Mesenchymal stem cell (in vitro differentiated cells and primary cell): ENCODE measurements at regions not wholly inside any gene's neighbourhood (a gene's known extent, or its start where the extent isn't known, plus 50 kb on each side); places are given as distances from the start of the nearest gene placed in this dataset.

ENCODE experiments used
- DNase-seq: peaks from one replicate; pipeline ENCODE4 v3.0.0-alpha.2; 2013
- H2AFZ ChIP-seq: one replicate; pipeline ENCODE4 v1.6.1; 2013; ENCODE audit warnings: low read depth, mild to moderate bottlenecking, control low read depth, inconsistent platforms, low read length, moderate library complexity
- H2AK5ac ChIP-seq: 2 replicates; pipeline ENCODE4 v1.6.1; 2013; ENCODE audit warnings: low read length, moderate library complexity, mild to moderate bottlenecking, inconsistent platforms; ENCODE audit not compliant: severe bottlenecking
- H2BK120ac ChIP-seq: one replicate; pipeline ENCODE4 v1.6.1; 2013; ENCODE audit warnings: low read depth, mild to moderate bottlenecking, inconsistent platforms, low read length, moderate library complexity
- H2BK12ac ChIP-seq, 2 experiments: one replicate each; pipeline ENCODE4 v1.6.1; 2013; ENCODE audit warnings: inconsistent platforms in 2 of 2, low read length in 2 of 2, mild to moderate bottlenecking in 2 of 2, moderate library complexity in 2 of 2, control low read depth in 1 of 2
- H2BK15ac ChIP-seq: one replicate; pipeline ENCODE4 v1.6.1; 2013; ENCODE audit warnings: mild to moderate bottlenecking, low read depth, inconsistent platforms; ENCODE audit not compliant: poor library complexity, severe bottlenecking
- H2BK5ac ChIP-seq: 2 replicates; pipeline ENCODE4 v1.6.1; 2013; ENCODE audit warnings: low read depth, mild to moderate bottlenecking, low read length, control low read depth, inconsistent platforms; ENCODE audit not compliant: poor library complexity, severe bottlenecking
- H3K14ac ChIP-seq, 2 experiments: one replicate each; pipeline ENCODE4 v1.6.1; 2013; ENCODE audit warnings: inconsistent platforms in 2 of 2, low read length in 2 of 2, control low read depth in 1 of 2, mild to moderate bottlenecking in 1 of 2, moderate library complexity in 1 of 2
- H3K18ac ChIP-seq, 2 experiments: one replicate each; pipeline ENCODE4 v1.6.1; 2013; ENCODE audit warnings: inconsistent platforms in 2 of 2, low read length in 2 of 2, control low read depth in 1 of 2, low read depth in 1 of 2, mild to moderate bottlenecking in 1 of 2
- H3K23ac ChIP-seq, 2 experiments: one replicate each; pipeline ENCODE4 v1.6.1; 2013; ENCODE audit warnings: inconsistent platforms in 2 of 2, low read length in 2 of 2, mild to moderate bottlenecking in 2 of 2, moderate library complexity in 2 of 2, control low read depth in 1 of 2
- H3K27ac ChIP-seq: 2 replicates; pipeline ENCODE4 v1.5.1; 2013; ENCODE audit warnings: mild to moderate bottlenecking, moderate library complexity, low read length, control low read depth, inconsistent platforms; ENCODE audit not compliant: poor library complexity, severe bottlenecking
- H3K27me3 ChIP-seq, 2 experiments: 2 replicates each; pipeline versions ENCODE4 v1.6.1 to v1.7.0; 2013; ENCODE audit warnings: low read length in 2 of 2, mild to moderate bottlenecking in 2 of 2, moderate library complexity in 2 of 2, control low read depth in 1 of 2, inconsistent platforms in 1 of 2; ENCODE audit not compliant: control insufficient read depth in 1 of 2, insufficient read depth in 1 of 2
- H3K36me3 ChIP-seq, 2 experiments: 2 replicates each; pipeline versions ENCODE4 v1.6.1 to v1.7.0; 2013; ENCODE audit warnings: low read length in 2 of 2, control low read depth in 1 of 2, inconsistent platforms in 1 of 2, low read depth in 1 of 2, mild to moderate bottlenecking in 1 of 2; ENCODE audit not compliant: insufficient read depth in 2 of 2, control insufficient read depth in 1 of 2
- H3K4ac ChIP-seq, 2 experiments: one replicate each; pipeline ENCODE4 v1.6.1; 2013; ENCODE audit warnings: inconsistent platforms in 2 of 2, low read length in 2 of 2, mild to moderate bottlenecking in 2 of 2, moderate library complexity in 2 of 2, control low read depth in 1 of 2, low read depth in 1 of 2
- H3K4me1 ChIP-seq: 2 replicates; pipeline ENCODE4 v1.6.1; 2013; ENCODE audit warnings: low read depth, low read length, control low read depth; ENCODE audit not compliant: control insufficient read depth, insufficient read depth
- H3K4me2 ChIP-seq: 2 replicates; pipeline ENCODE4 v1.6.1; 2013; ENCODE audit warnings: low read length, mild to moderate bottlenecking, inconsistent platforms; ENCODE audit not compliant: poor library complexity, severe bottlenecking
- H3K4me3 ChIP-seq, 2 experiments: 2 replicates each; pipeline versions ENCODE4 v1.5.1 to v1.7.0; 2013; ENCODE audit warnings: low read length in 2 of 2, mild to moderate bottlenecking in 2 of 2, control low read depth in 1 of 2, low read depth in 1 of 2; ENCODE audit not compliant: insufficient read depth in 1 of 2
- H3K79me1 ChIP-seq: replicated peaks from 2 replicates; pipeline ENCODE4 v1.6.1; 2013; ENCODE audit warnings: mild to moderate bottlenecking, control low read depth, low read length, inconsistent platforms; ENCODE audit not compliant: poor library complexity, severe bottlenecking
- H3K9ac ChIP-seq: 2 replicates; pipeline ENCODE4 v1.7.0; 2013; ENCODE audit warnings: mild to moderate bottlenecking, low read length, moderate library complexity
- H3K9me3 ChIP-seq: 2 replicates; pipeline ENCODE4 v1.7.0; 2013; ENCODE audit warnings: mild to moderate bottlenecking, low read length; ENCODE audit not compliant: control insufficient read depth
- H4K8ac ChIP-seq: one replicate; pipeline ENCODE4 v1.6.1; 2013; ENCODE audit warnings: inconsistent platforms, mild to moderate bottlenecking, low read length, moderate library complexity
- H4K91ac ChIP-seq: one replicate; pipeline ENCODE4 v1.6.1; 2013; ENCODE audit warnings: mild to moderate bottlenecking, low read length, inconsistent platforms
- WGBS: methylation state at CpG from one replicate; pipeline ENCODE4 v1.1.7; 2013; ENCODE audit warnings: mixed read lengths; 5-methylcytosine and 5-hydroxymethylcytosine counted together

DNA sequence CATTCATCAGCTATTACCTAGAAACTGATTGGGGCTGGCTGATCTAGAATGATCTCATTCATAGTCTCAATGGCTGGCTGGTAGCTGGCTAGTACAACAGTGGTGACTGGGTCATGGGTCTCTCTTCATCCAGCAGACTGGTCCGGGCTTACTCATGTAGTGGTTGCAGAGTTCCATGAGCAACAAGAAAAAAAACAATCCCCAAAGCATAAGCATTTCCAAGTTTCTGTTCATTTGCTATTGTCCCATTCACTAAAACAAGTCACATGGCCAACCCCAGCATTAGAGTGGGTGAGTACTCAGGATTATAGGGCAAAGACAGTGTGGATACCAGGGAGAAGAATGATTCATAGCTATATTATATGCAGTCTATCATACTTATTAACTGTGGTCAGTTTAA, 85.2 kb upstream of the SEMA3C start:
- DNase-seq, result peak; percentile 13
- no peak overlapping the region for H4K8ac ChIP-seq
- H3K4me2 ChIP-seq, result no peak overlapping the region
- H3K9ac ChIP-seq, result peak overlapping the region; percentile 58
- H2BK12ac ChIP-seq, result no peak overlapping the region
- H3K18ac ChIP-seq, result no peak overlapping the region
- no peak overlapping the region for H3K23ac ChIP-seq
- no peak overlapping the region for H2BK15ac ChIP-seq
- no peaks in the 10 kb centered on the region for H3K4me1 ChIP-seq
- H3K9me3 ChIP-seq, result no peaks in the 10 kb centered on the region
- H3K4me3 ChIP-seq, result no peak overlapping the region
- H2AK5ac ChIP-seq, result no peak overlapping the region
- WGBS, result 100% methylated on average over 1 of the region's 1 CpG
- no peaks in the 10 kb centered on the region for H3K36me3 ChIP-seq
- H3K4ac ChIP-seq, result no peak overlapping the region
- H2AFZ ChIP-seq, result no peak overlapping the region
- no peaks in the 10 kb centered on the region for H3K79me1 ChIP-seq
- no peak overlapping the region for H2BK5ac ChIP-seq
- H2BK120ac ChIP-seq, result no peak overlapping the region
- H3K14ac ChIP-seq, result no peak overlapping the region
- H3K27ac ChIP-seq, result no peak overlapping the region
- no peaks in the 10 kb centered on the region for H3K27me3 ChIP-seq
- no peak overlapping the region for H4K91ac ChIP-seq

DNA sequence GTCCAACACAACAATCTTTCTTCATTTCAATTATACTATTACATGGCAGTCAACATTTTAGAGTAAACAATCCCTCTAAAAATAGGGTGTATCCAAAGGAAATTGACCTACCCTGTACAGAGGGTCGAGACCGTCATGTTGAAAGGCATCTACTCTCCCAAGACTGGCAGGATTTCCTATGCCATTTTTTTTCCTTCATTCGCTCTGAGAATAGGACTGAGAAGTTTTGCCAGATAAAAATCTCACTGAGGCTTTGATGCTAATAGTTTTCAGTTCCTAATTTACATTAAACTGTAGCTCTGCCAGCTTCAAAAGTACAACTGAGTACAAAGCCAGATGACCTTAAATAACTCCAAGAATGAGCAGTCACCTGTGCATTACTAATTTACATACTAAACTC, 84.5 kb upstream of the SEMA3C start:
- Histone ChIP-seq H3K18ac (no peak overlapping the region), H2BK5ac (no peak overlapping the region), H4K91ac (no peak overlapping the region), H3K14ac (no peak overlapping the region), H3K4ac (no peak overlapping the region), H3K4me1 (no peaks in the 10 kb centered on the region), H3K4me3 (no peak overlapping the region), H3K27me3 (no peaks in the 10 kb centered on the region), H3K36me3 (no peaks in the 10 kb centered on the region), H3K9me3 (no peaks in the 10 kb centered on the region), H3K23ac (no peak overlapping the region), H2BK120ac (no peak overlapping the region), H3K9ac (no peak overlapping the region), H3K27ac (no peak overlapping the region), H2BK15ac (no peak overlapping the region), H3K4me2 (no peak overlapping the region), H2AFZ (no peak overlapping the region), H3K79me1 (no peaks in the 10 kb centered on the region), H4K8ac (no peak overlapping the region), H2AK5ac (no peak overlapping the region), H2BK12ac (no peak overlapping the region)
- DNase-seq, result no peak
- 93% methylated on average over 3 of the region's 3 CpGs for WGBS

DNA sequence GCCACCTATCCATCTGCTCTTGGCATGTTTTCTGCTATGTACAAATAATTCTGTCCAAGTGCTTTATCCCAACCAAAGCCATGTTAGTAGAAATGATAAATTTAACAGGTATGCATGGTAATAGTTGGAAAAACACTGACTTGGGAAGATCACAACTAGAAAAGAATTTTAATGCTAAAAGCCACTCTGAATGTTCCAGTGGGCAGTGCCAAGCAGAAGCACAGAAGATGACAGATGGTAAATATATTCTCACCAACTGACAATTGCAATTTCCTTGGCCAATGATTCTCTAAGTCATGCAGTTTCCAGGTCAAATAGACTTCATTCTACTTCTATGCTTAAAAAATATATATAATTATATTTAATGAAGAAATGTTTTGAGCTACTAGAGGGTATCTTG, 83.6 kb upstream of the SEMA3C start:
- no peak overlapping the region for H2BK15ac ChIP-seq
- H2BK5ac ChIP-seq, result no peak overlapping the region
- no peak overlapping the region for H3K9ac ChIP-seq
- H2AFZ ChIP-seq, result no peak overlapping the region
- H3K27me3 ChIP-seq, result no peaks in the 10 kb centered on the region
- no peaks in the 10 kb centered on the region for H3K4me1 ChIP-seq
- H3K9me3 ChIP-seq, result no peaks in the 10 kb centered on the region
- no peak overlapping the region for H2AK5ac ChIP-seq
- H3K36me3 ChIP-seq, result no peaks in the 10 kb centered on the region
- H3K27ac ChIP-seq, result no peak overlapping the region
- no peak overlapping the region for H4K91ac ChIP-seq
- H3K18ac ChIP-seq, result no peak overlapping the region
- no peak overlapping the region for H3K4ac ChIP-seq
- H3K14ac ChIP-seq, result no peak overlapping the region
- DNase-seq, result no peak
- no peak overlapping the region for H4K8ac ChIP-seq
- no peak overlapping the region for H2BK12ac ChIP-seq
- no peak overlapping the region for H3K4me2 ChIP-seq
- no peak overlapping the region for H2BK120ac ChIP-seq
- H3K4me3 ChIP-seq, result no peak overlapping the region
- no peaks in the 10 kb centered on the region for H3K79me1 ChIP-seq
- H3K23ac ChIP-seq, result no peak overlapping the region

DNA sequence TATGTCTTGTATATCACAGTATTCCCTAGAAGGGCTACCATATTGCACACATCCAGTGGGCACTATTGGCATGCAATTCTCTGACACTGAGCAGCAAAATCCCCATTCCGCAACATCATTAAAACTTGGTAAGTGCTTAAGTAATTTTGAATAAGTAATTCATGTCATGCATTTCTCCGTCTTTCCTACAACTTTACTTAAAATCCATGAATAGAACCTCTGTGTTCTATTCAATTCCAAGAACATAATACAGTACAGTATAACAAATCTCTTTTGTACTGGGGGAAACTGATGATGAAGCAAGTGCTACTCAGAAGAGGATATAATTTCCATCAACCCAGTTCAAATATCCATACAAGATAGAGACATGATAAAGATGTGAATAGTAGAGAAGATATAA, 80.9 kb upstream of the SEMA3C start:
- H3K4ac ChIP-seq, result no peak overlapping the region
- no peak overlapping the region for H4K91ac ChIP-seq
- no peak overlapping the region for H3K23ac ChIP-seq
- H2AFZ ChIP-seq, result no peak overlapping the region
- no peaks in the 10 kb centered on the region for H3K27me3 ChIP-seq
- H3K4me3 ChIP-seq, result no peak overlapping the region
- no peak overlapping the region for H3K27ac ChIP-seq
- no peak overlapping the region for H2AK5ac ChIP-seq
- no peak overlapping the region for H2BK120ac ChIP-seq
- H2BK15ac ChIP-seq, result no peak overlapping the region
- H3K79me1 ChIP-seq, result no peaks in the 10 kb centered on the region
- no peak for DNase-seq
- no peak overlapping the region for H3K14ac ChIP-seq
- no peak overlapping the region for H2BK12ac ChIP-seq
- no peak overlapping the region for H3K18ac ChIP-seq
- H3K4me1 ChIP-seq, result no peaks in the 10 kb centered on the region
- no peak overlapping the region for H3K9ac ChIP-seq
- no peaks in the 10 kb centered on the region for H3K36me3 ChIP-seq
- H3K9me3 ChIP-seq, result no peaks in the 10 kb centered on the region
- H4K8ac ChIP-seq, result no peak overlapping the region
- no peak overlapping the region for H2BK5ac ChIP-seq
- no peak overlapping the region for H3K4me2 ChIP-seq
- no CpG with 5 or more reads among the region's 2 CpGs for WGBS
